ENCODE measurements at regions not wholly inside any gene's neighbourhood (a gene's known extent, or its start where the extent isn't known, plus 50 kb on each side); places are given as distances from the start of the nearest gene placed in this dataset.
"Not testable (repeated sequence)": the region's sequence is repeated elsewhere in the genome, so short reads cannot be mapped to it uniquely, and the experiment has no call there.

DNA sequence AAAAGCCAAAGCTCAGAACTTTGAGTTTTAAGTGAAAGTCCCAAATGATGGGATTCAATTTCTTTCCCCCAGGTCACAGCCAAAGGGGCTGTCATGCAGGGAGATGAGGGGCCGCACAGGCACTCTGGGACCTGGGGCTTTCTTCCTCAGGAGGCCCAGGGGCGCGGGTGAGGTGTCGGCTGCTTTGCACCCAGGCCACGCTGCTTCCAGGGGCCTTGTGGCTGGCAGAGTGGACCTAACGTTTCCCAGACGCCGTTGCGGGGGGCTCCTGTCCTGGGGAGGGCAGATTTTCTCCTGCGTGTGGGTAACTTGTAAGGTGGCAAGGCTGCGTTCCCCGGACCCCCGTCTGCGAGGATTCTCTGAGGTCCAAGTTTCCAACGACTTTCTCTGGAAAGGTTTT, 350.0 kb downstream of the CNTNAP3B start:
- not testable (repeated sequence) for TF ChIP-seq EZH2 (IDR thresholded peaks at IDR 0.05; ENCODE audit: low read length)
- TF ChIP-seq, protein P1, sequence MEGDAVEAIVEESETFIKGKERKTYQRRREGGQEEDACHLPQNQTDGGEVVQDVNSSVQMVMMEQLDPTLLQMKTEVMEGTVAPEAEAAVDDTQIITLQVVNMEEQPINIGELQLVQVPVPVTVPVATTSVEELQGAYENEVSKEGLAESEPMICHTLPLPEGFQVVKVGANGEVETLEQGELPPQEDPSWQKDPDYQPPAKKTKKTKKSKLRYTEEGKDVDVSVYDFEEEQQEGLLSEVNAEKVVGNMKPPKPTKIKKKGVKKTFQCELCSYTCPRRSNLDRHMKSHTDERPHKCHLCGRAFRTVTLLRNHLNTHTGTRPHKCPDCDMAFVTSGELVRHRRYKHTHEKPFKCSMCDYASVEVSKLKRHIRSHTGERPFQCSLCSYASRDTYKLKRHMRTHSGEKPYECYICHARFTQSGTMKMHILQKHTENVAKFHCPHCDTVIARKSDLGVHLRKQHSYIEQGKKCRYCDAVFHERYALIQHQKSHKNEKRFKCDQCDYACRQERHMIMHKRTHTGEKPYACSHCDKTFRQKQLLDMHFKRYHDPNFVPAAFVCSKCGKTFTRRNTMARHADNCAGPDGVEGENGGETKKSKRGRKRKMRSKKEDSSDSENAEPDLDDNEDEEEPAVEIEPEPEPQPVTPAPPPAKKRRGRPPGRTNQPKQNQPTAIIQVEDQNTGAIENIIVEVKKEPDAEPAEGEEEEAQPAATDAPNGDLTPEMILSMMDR (optimal IDR thresholded peaks at IDR 0.05 in 1 of 3, IDR thresholded peaks at IDR 0.05 in 1 of 3, conservative IDR thresholded peaks at IDR 0.05 in 1 of 3; ENCODE audit: extremely low read depth in 1 of 3, insufficient read depth in 2 of 3, low read length in 3 of 3): not testable (repeated sequence)
